ENCODE measurements at regions not wholly inside any gene's neighbourhood (a gene's known extent, or its start where the extent isn't known, plus 50 kb on each side); places are given as distances from the start of the nearest gene placed in this dataset.

GRCh38 chr11:16430674-16431073 lies 74.3 kb upstream of the SOX6 start:
- no peak overlapping the region for H3K27ac ChIP-seq (ENCODE audit: low read depth, low read length)
- H3K9me3 ChIP-seq (ENCODE audit: control insufficient read depth, insufficient read depth, low read length): peaks cover 3% of the 10 kb centered on the region
- POLR2A ChIA-PET: no interaction called here
- CTCF ChIA-PET: no interaction called here
- H3K4me3 ChIP-seq (ENCODE audit: low read depth, low read length): no peak overlapping the region
- no peak for TF ChIP-seq CTCF (IDR thresholded peaks at IDR 0.05; ENCODE audit: low read depth, low read length)
- no peak for DNase-seq (ENCODE audit: low read depth, low spot score)
- no peaks in the 10 kb centered on the region for H3K27me3 ChIP-seq (ENCODE audit: control insufficient read depth, insufficient read depth, low read length)

- CTCF ChIA-PET: no interaction called here
Measured at GRCh38 chr11:16421826-16422225, 65.5 kb upstream of the SOX6 start.

GRCh38 chr11:16418428-16419097 lies 62.2 kb upstream of the SOX6 start:
- Histone ChIP-seq H3K4me3 (ENCODE audit: low read depth, low read length) (no peak overlapping the region), H3K27ac (ENCODE audit: low read depth, low read length) (no peak overlapping the region), H3K27me3 (ENCODE audit: control insufficient read depth, insufficient read depth, low read length) (no peaks in the 10 kb centered on the region), H3K9me3 (ENCODE audit: control insufficient read depth, insufficient read depth, low read length) (no peaks in the 10 kb centered on the region)
- no peak for TF ChIP-seq CTCF (IDR thresholded peaks at IDR 0.05; ENCODE audit: low read depth, low read length)
- CTCF ChIA-PET: interaction anchor here (0.6 kb wide), 2 partner anchors 483 to 773 kb away, joined by 5 read pairs; no protein-coding TSS in a partner anchor
- POLR2A ChIA-PET: interaction anchor here (0.5 kb wide), 1 partner anchor 1907 kb away, joined by 5 read pairs; no protein-coding TSS in a partner anchor
- DNase-seq (ENCODE audit: low read depth, low spot score): no peak

More at GRCh38 chr11:16421826-16422225, 65.5 kb upstream of the SOX6 start:
- Histone ChIP-seq H3K27ac (ENCODE audit: low read depth, low read length) (no peak overlapping the region), H3K4me3 (ENCODE audit: low read depth, low read length) (no peak overlapping the region), H3K27me3 (ENCODE audit: control insufficient read depth, insufficient read depth, low read length) (no peaks in the 10 kb centered on the region), H3K9me3 (ENCODE audit: control insufficient read depth, insufficient read depth, low read length) (no peaks in the 10 kb centered on the region; the same call in 1 of the 2 replicates)
- TF ChIP-seq CTCF (IDR thresholded peaks at IDR 0.05; ENCODE audit: low read depth, low read length): no peak
- POLR2A ChIA-PET: no interaction called here
- DNase-seq (ENCODE audit: low read depth, low spot score): no peak

GRCh38 chr11:16412525-16413172 lies 56.3 kb upstream of the SOX6 start:
- no peak for TF ChIP-seq CTCF (IDR thresholded peaks at IDR 0.05; ENCODE audit: low read depth, low read length)
- no peak for DNase-seq (ENCODE audit: low read depth, low spot score)
- H3K27me3 ChIP-seq (ENCODE audit: control insufficient read depth, insufficient read depth, low read length): no peaks in the 10 kb centered on the region
- CTCF ChIA-PET: no interaction called here
- H3K9me3 ChIP-seq (ENCODE audit: control insufficient read depth, insufficient read depth, low read length): no peaks in the 10 kb centered on the region
- H3K4me3 ChIP-seq (ENCODE audit: low read depth, low read length): no peak overlapping the region
- H3K27ac ChIP-seq (ENCODE audit: low read depth, low read length): no peak overlapping the region
- POLR2A ChIA-PET: interaction anchor here (0.6 kb wide), 1 partner anchor 685 kb away, joined by 3 read pairs; no protein-coding TSS in a partner anchor

- Histone ChIP-seq H3K27ac (ENCODE audit: low read depth, low read length) (no peak overlapping the region), H3K9me3 (ENCODE audit: control insufficient read depth, insufficient read depth, low read length) (no peaks in the 10 kb centered on the region), H3K4me3 (ENCODE audit: low read depth, low read length) (no peak overlapping the region), H3K27me3 (ENCODE audit: control insufficient read depth, insufficient read depth, low read length) (no peaks in the 10 kb centered on the region)
- CTCF ChIA-PET: no interaction called here
- no peak for DNase-seq (ENCODE audit: low read depth, low spot score)
- POLR2A ChIA-PET: no interaction called here
- no peak for TF ChIP-seq CTCF (IDR thresholded peaks at IDR 0.05; ENCODE audit: low read depth, low read length)
Measured at GRCh38 chr11:16410479-16410878, 54.1 kb upstream of the SOX6 start.
